Dendritic cell treated with granulocyte-macrophage colony-stimulating factor and Interleukin-4, amounts not matched to agents 40 ng/mL and 50 ng/mL, for 4 days (primary cell): ENCODE measurements at regions not wholly inside any gene's neighbourhood (a gene's known extent, or its start where the extent isn't known, plus 50 kb on each side); places are given as distances from the start of the nearest gene placed in this dataset.

Source experiments
- H3K27ac Mint-ChIP-seq: one replicate; pipeline ENCODE4 v1.8.0; 2022; ENCODE audit warnings: mild to moderate bottlenecking, mixed read lengths
- H3K27me3 Mint-ChIP-seq: one replicate; pipeline ENCODE4 v1.8.0; 2022; ENCODE audit warnings: mild to moderate bottlenecking, mixed read lengths
- H3K36me3 Mint-ChIP-seq: one replicate; pipeline ENCODE4 v1.8.0; 2022; ENCODE audit warnings: low read depth, mixed read lengths
- H3K4me1 Mint-ChIP-seq: one replicate; pipeline ENCODE4 v1.8.0; 2022; ENCODE audit warnings: low read depth, mixed read lengths
- H3K4me3 Mint-ChIP-seq: one replicate; pipeline ENCODE4 v1.8.0; 2022; ENCODE audit warnings: mild to moderate bottlenecking, moderate library complexity, mixed read lengths
- H3K9me3 Mint-ChIP-seq: one replicate; pipeline ENCODE4 v1.8.0; 2022; ENCODE audit warnings: mixed read lengths
- intact Hi-C: fragments of 100-400 bp; cut with micrococcal nuclease; formaldehyde crosslinking; loops from one replicate; pipeline ENCODE4 v1.15.0; 2022

GRCh38 chr13:40458720-40458990 lies 207.8 kb downstream of the FOXO1 start:
- intact Hi-C loops, result no loop called here
- H3K4me1 Mint-ChIP-seq, result peaks cover 5% of the 10 kb centered on the region
- no peaks in the 10 kb centered on the region for H3K36me3 Mint-ChIP-seq
- no peaks in the 10 kb centered on the region for H3K9me3 Mint-ChIP-seq
- H3K27me3 Mint-ChIP-seq, result peaks cover 13% of the 10 kb centered on the region
- H3K27ac Mint-ChIP-seq, result no peak overlapping the region
- H3K4me3 Mint-ChIP-seq, result no peak overlapping the region

- Mint-ChIP-seq H3K36me3 (no peaks in the 10 kb centered on the region), H3K27ac (no peak overlapping the region), H3K9me3 (no peaks in the 10 kb centered on the region), H3K4me1 (no peaks in the 10 kb centered on the region), H3K27me3 (peaks cover 13% of the 10 kb centered on the region), H3K4me3 (no peak overlapping the region)
- intact Hi-C loops, result no loop called here
Observed at GRCh38 chr13:40460116-40460515, 206.3 kb downstream of the FOXO1 start.

DNA sequence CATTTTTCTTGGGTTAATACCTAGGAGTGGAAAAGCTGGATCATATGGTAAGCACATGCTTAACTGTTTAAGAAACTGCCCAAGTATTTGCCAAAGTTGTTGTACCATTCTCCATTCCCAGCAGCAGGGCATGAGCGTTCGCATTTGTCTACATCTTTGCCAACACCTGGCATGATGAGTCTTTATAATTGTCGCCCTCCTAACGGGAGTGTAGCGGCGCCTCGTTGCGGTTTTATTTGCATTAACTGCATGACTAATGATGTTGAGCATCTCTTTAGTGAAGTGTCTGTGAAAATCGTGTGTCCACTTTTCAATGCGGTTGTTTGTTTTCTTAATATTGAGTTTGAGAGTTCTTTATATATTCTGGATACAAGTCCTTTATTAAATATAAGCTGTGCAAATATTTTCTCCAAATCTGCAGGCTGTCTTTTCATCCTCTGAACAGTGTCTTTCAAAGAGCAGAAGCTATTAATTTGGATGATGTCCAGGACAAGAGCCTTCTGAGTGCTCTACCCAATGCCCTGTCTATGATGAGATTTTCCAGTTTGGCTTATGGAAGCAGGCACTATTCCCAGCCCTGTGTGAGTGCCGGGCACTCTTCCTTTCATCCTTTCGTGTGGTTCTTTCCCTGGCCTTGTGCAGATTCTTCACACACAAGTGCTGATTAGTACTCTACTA lies 202.0 kb downstream of the FOXO1 start:
- H3K4me1 Mint-ChIP-seq, result no peaks in the 10 kb centered on the region
- intact Hi-C loops, result no loop called here
- H3K9me3 Mint-ChIP-seq, result peaks cover 7% of the 10 kb centered on the region
- H3K27ac Mint-ChIP-seq, result no peak overlapping the region
- no peak overlapping the region for H3K4me3 Mint-ChIP-seq
- H3K27me3 Mint-ChIP-seq, result peaks cover 4% of the 10 kb centered on the region
- H3K36me3 Mint-ChIP-seq, result no peaks in the 10 kb centered on the region

DNA sequence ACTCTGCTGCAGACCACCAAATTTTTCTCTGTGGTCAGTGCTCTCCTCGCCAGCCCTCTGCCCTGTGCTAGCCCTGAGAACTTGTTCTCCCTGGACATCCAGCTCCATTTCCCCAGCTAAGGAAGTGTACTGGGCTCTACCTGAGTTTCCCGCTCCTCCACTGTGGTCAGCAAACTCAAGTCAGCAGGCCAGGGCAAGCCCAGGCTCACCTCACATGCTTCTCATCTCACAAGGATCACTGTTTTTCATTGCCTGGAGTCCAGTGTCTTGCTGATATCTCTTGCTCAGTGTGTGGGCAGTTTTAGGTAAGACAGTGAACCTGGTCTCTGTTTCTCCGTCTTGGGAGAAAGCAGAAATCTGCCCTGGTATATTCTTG lies 201.4 kb downstream of the FOXO1 start:
- Mint-ChIP-seq H3K9me3 (peaks cover 7% of the 10 kb centered on the region), H3K4me3 (no peak overlapping the region), H3K27ac (no peak overlapping the region), H3K4me1 (no peaks in the 10 kb centered on the region), H3K27me3 (peaks cover under 1% of the 10 kb centered on the region), H3K36me3 (no peaks in the 10 kb centered on the region)
- intact Hi-C loops, result no loop called here

DNA sequence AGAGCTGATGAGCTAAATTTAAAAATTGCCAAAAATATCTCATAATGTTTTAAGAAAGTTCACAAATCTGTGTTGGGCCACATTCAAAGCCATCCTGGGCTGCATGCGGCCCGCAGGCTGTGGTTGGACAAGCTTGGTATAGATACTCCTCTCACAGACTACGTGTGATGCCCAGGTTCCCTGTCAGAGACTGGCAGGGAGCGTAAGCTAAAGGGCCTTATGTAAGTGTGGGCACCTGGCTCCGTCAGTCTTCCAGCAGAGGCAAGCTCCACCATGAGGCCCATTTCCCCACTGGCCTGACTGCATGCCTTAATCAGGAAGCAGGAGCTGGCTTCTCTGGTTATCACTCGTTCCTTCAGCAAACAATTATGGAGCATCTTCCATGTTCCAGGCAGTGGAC lies 200.2 kb downstream of the FOXO1 start:
- no peaks in the 10 kb centered on the region for H3K4me1 Mint-ChIP-seq
- peaks cover 5% of the 10 kb centered on the region for H3K27me3 Mint-ChIP-seq
- intact Hi-C loops, result no loop called here

DNA sequence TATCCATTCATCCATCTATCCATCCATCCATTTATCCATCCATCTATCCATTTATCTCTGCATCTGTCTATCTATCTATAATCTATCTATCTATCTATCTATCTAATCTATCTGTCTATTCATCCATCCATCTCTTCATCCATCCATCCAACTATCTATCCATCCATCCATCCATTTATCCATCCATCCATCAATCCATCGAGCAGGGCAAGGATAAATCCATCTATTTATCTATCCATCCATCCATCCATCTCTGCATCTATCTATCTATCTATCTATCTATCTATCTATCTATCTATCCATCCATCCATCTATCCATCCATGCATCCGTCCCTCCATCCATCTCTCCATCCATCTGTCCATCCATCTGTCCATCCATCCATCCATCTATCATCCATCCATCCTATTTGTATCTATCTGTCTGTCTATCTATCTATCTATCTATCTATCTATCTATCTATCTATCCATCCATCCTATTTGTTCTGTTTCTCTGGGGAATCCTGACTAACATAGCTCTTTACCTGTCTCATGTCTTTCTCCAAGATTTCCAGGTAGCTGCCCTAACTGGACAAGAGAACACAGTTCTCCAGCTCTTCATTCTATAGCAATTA lies 198.1 kb downstream of the FOXO1 start:
- Mint-ChIP-seq H3K27ac (no peak overlapping the region), H3K4me3 (no peak overlapping the region), H3K27me3 (peaks cover 10% of the 10 kb centered on the region), H3K36me3 (no peaks in the 10 kb centered on the region), H3K9me3 (peaks cover 7% of the 10 kb centered on the region), H3K4me1 (no peaks in the 10 kb centered on the region)
- intact Hi-C loops, result no loop called here

More for the DNA sequence above, 200.2 kb downstream of the FOXO1 start:
- Mint-ChIP-seq H3K9me3 (peaks cover 7% of the 10 kb centered on the region), H3K36me3 (no peaks in the 10 kb centered on the region), H3K4me3 (no peak overlapping the region), H3K27ac (no peak overlapping the region)

DNA sequence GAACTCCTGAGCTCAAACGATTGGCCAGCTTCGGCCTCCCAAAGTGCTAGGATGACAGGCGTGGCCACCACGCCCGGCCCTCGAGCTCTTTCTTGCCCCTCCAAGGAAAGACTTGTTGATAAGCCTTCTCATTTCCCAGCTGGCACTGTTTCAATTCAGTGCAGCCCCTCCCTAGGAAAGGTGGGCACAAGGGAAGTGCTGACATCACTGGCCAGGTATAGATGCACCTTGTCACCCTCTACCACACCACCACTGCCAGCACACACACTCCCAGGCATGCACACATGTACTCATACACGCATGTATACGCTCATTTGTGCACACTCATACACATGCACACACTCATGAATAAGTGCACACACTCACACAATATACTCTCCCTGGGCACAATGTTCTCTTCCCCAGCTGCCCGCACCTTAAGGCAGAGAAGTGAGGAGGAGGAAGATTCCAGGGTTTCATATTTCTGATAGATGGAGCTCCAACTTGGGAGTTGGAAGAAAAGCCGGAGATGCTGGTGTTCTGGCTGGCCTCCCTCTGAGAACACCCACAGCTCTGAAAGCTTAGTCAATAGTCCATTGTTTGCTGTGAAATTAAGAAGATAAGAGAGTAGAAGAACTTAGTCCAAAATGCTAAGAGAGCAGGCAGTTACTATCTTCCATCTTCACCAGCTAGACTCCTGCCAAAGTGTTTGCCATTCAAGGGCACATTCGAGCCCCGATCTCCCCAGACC lies 196.7 kb downstream of the FOXO1 start:
- intact Hi-C loops, result no loop called here
- Mint-ChIP-seq H3K27ac (no peak overlapping the region), H3K36me3 (no peaks in the 10 kb centered on the region), H3K27me3 (peaks cover 13% of the 10 kb centered on the region), H3K9me3 (peaks cover 7% of the 10 kb centered on the region), H3K4me3 (no peak overlapping the region), H3K4me1 (no peaks in the 10 kb centered on the region)

- Mint-ChIP-seq H3K36me3 (no peaks in the 10 kb centered on the region), H3K27ac (no peak overlapping the region), H3K27me3 (peaks cover 14% of the 10 kb centered on the region), H3K9me3 (peaks cover 7% of the 10 kb centered on the region), H3K4me3 (no peak overlapping the region), H3K4me1 (no peaks in the 10 kb centered on the region)
- intact Hi-C loops, result no loop called here
Observed at GRCh38 chr13:40470660-40471059, 195.8 kb downstream of the FOXO1 start.

DNA sequence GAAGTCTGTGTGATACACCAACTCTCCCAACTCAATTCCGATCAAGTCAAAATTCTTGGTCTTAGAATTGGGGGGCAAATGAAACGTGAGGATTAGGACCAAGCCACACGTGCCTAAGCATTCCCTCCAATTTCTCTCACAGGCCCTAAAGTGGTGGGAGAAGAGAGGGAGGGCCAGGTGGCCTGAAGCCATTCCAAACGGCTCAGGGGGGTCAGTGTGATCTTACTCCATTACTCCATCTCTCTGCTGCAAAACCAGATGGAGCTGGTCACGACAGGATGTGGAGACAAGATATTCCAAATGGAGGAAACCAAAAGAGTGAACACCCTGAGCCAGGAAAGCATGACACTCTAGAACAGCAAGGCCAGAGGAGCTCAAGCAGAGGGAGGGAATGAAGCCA lies 195.4 kb downstream of the FOXO1 start:
- intact Hi-C loops, result no loop called here
- no peaks in the 10 kb centered on the region for H3K4me1 Mint-ChIP-seq
- no peaks in the 10 kb centered on the region for H3K36me3 Mint-ChIP-seq
- no peak overlapping the region for H3K27ac Mint-ChIP-seq
- no peak overlapping the region for H3K4me3 Mint-ChIP-seq
- H3K9me3 Mint-ChIP-seq, result peaks cover 7% of the 10 kb centered on the region
- peaks cover 16% of the 10 kb centered on the region for H3K27me3 Mint-ChIP-seq

- no peaks in the 10 kb centered on the region for H3K4me1 Mint-ChIP-seq
- H3K9me3 Mint-ChIP-seq, result peaks cover 7% of the 10 kb centered on the region
- no peak overlapping the region for H3K4me3 Mint-ChIP-seq
- no peaks in the 10 kb centered on the region for H3K36me3 Mint-ChIP-seq
- H3K27ac Mint-ChIP-seq, result no peak overlapping the region
- intact Hi-C loops, result no loop called here
- H3K27me3 Mint-ChIP-seq, result peaks cover 16% of the 10 kb centered on the region
Observed at GRCh38 chr13:40471911-40472310, 194.5 kb downstream of the FOXO1 start.

DNA sequence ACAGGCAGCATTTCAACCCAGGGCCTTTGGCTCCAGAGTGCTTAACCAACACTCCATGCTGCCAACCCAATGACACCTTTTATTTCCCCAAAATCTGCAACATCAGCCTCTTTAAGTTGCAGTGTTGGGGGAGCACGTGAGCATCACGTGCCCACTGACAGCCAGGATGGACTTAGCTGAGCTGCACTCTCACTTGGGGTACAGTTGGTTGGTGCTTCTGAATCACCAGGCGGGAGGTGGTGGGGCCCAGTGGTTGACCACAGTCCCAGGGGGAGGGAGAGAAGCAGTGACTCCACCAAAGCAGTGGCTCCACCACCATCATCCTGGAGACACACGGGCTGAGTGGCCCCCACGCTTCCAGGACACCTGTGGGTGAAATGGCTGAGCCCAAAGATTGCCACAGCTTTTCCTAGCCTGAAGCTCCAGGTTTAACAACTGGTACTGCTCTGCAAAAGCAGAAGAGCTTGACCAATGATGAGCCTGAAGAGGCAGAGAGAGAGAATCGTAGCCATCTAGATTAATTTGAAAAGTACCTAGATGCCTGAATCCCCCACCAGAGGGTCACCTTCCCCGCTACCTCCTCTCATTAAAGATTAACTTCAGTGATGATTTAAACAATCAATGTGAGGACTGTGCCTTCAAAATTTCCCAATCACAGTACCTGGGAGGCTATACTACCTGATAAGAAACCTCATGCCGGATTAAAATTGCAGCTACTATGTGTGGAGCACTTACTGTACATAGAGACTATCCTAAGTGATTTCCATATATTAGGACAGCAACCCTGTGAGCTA lies 193.8 kb downstream of the FOXO1 start:
- H3K27me3 Mint-ChIP-seq, result peaks cover 16% of the 10 kb centered on the region
- H3K36me3 Mint-ChIP-seq, result no peaks in the 10 kb centered on the region
- H3K4me3 Mint-ChIP-seq, result no peak overlapping the region
- peaks cover 4% of the 10 kb centered on the region for H3K4me1 Mint-ChIP-seq
- H3K9me3 Mint-ChIP-seq, result peaks cover 7% of the 10 kb centered on the region
- intact Hi-C loops, result no loop called here
- H3K27ac Mint-ChIP-seq, result no peak overlapping the region

- peaks cover 14% of the 10 kb centered on the region for H3K4me1 Mint-ChIP-seq
- intact Hi-C loops, result no loop called here
- H3K4me3 Mint-ChIP-seq, result no peak overlapping the region
- no peak overlapping the region for H3K27ac Mint-ChIP-seq
- peaks cover 15% of the 10 kb centered on the region for H3K27me3 Mint-ChIP-seq
- no peaks in the 10 kb centered on the region for H3K36me3 Mint-ChIP-seq
- no peaks in the 10 kb centered on the region for H3K9me3 Mint-ChIP-seq
Observed at GRCh38 chr13:40475617-40476016, 190.8 kb downstream of the FOXO1 start.

GRCh38 chr13:40476175-40476958 lies 190.1 kb downstream of the FOXO1 start:
- Mint-ChIP-seq H3K4me1 (peaks cover 21% of the 10 kb centered on the region), H3K27me3 (peaks cover 17% of the 10 kb centered on the region), H3K36me3 (no peaks in the 10 kb centered on the region), H3K4me3 (no peak overlapping the region), H3K9me3 (no peaks in the 10 kb centered on the region), H3K27ac (no peak overlapping the region)
- intact Hi-C loops, result no loop called here
